ENCODE measurements at regions not wholly inside any gene's neighbourhood (a gene's known extent, or its start where the extent isn't known, plus 50 kb on each side); places are given as distances from the start of the nearest gene placed in this dataset.

GRCh38 chr11:71364806-71365205 is 83.4 kb downstream of the DHCR7 start:
- TF ChIP-seq CTCF (optimal IDR thresholded peaks at IDR 0.05 in 1 of 3, IDR thresholded peaks at IDR 0.05 in 1 of 3, conservative IDR thresholded peaks at IDR 0.05 in 1 of 3; ENCODE audit: extremely low read depth in 1 of 3, insufficient read depth in 2 of 3, low read length in 3 of 3) (no peak), EZH2 (IDR thresholded peaks at IDR 0.05; ENCODE audit: low read length) (no peak)
